BLaER1 (cell line): ENCODE measurements at regions not wholly inside any gene's neighbourhood (a gene's known extent, or its start where the extent isn't known, plus 50 kb on each side); places are given as distances from the start of the nearest gene placed in this dataset.

Experiments
- H3K27ac ChIP-seq: shearing (Covaris generic); formaldehyde crosslinking; 2 replicates; pipeline ENCODE4 v1.8.1; 2022
- H3K27me3 ChIP-seq: shearing (Covaris generic); formaldehyde crosslinking; 2 replicates; pipeline ENCODE4 v1.8.1; 2022
- H3K36me3 ChIP-seq: shearing (Covaris generic); formaldehyde crosslinking; 2 replicates; pipeline ENCODE4 v1.8.1; 2022
- H3K4me1 ChIP-seq: shearing (Covaris generic); formaldehyde crosslinking; 2 replicates; pipeline ENCODE4 v1.8.1; 2022
- H3K4me2 ChIP-seq: shearing (Covaris generic); formaldehyde crosslinking; 2 replicates; pipeline ENCODE4 v1.8.1; 2022
- H3K4me3 ChIP-seq: shearing (Covaris generic); formaldehyde crosslinking; 2 replicates; pipeline ENCODE4 v1.8.1; 2022
- H3K9ac ChIP-seq: shearing (Covaris generic); formaldehyde crosslinking; 2 replicates; pipeline ENCODE4 v1.8.1; 2022
- H3K9me3 ChIP-seq: shearing (Covaris generic); formaldehyde crosslinking; 2 replicates; pipeline ENCODE4 v1.8.1; 2022
- H4K20me1 ChIP-seq: shearing (Covaris generic); formaldehyde crosslinking; 2 replicates; pipeline ENCODE4 v1.8.1; 2022
- Cebpa-rat ChIP-seq: shearing (Covaris generic); IDR thresholded peaks from 2 replicates; pipeline ENCODE4 v1.8.1; 2022

DNA sequence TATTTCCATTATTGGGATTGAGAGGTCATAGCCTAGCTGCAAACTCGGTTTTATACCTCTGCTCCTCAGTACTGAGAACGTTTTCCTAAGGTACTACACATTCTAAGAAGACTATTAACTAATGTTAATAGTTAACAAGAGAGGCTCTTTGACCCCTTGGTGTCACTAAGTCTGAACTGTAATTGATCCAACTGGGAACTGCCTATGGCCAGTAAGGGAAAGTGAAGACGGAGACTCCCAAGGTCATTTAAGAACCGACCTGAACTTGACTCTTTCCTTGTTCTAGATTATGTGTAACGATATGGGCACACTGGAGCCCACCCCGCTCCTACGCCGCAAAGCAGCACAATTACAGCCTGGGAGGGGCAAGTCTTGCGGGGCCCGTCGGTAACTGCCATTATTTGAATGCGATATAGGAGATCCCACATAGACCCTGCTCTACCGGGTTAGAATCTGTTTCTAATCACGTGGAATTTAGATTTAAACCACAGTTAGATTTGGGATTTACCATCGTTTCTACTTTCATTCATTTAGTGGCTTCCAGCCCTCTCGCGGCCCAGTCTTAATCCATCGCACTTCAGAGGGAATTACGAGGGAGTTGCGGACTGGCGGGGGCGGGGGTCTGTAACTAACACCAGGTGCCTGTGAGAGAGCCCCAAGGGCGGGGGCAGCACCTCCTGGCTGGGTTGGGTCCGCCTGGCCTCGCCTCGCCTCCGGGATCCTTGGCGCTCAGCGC, 84.1 kb upstream of the EPB41L3 start:
- TF ChIP-seq Cebpa-rat, result no peak
- H3K36me3 ChIP-seq, result no peaks in the 10 kb centered on the region
- no peaks in the 10 kb centered on the region for H4K20me1 ChIP-seq
- H3K27ac ChIP-seq, result no peak overlapping the region
- H3K4me3 ChIP-seq, result no peak overlapping the region
- peaks cover 30% of the 10 kb centered on the region for H3K9me3 ChIP-seq
- no peaks in the 10 kb centered on the region for H3K4me1 ChIP-seq
- H3K27me3 ChIP-seq, result no peaks in the 10 kb centered on the region
- no peak overlapping the region for H3K9ac ChIP-seq
- no peak overlapping the region for H3K4me2 ChIP-seq

DNA sequence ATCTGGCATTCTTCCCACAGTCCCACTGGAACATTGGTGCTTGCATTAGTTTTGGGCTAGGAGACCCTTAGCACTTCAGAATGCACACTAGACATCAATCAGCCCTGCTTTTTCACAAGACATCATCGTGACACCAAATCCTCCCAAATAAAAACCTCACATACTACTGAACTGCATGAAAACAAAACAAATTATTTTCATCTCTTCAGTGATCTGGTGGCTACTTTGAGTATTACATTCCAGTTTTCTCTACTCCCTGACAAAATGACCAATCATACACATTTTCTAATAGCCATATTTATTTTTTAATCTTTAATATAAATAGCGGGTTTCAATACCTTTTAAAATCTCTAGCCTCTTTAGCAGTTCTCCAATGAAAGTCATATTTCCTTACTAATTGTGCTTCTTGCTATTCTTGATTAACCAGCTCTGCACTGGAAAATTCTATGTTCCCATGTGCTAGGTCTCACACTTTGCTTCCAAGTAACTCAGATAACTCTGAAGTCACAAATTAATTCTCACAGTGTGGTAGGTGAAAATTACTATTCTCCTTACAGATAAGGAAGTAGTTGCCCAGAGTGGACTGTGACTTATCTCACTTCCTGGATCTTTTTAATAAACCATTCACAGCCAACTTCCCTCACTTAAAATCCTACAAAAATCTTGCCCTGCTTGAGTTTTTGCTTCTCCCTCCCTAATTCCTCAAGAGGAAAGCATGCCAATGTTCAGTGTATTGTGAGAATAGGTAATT, 82.5 kb upstream of the EPB41L3 start:
- Histone ChIP-seq H3K27ac (no peak overlapping the region), H3K9ac (no peak overlapping the region), H3K27me3 (no peaks in the 10 kb centered on the region), H3K4me1 (no peaks in the 10 kb centered on the region), H3K4me3 (no peak overlapping the region), H4K20me1 (no peaks in the 10 kb centered on the region), H3K4me2 (no peak overlapping the region), H3K36me3 (no peaks in the 10 kb centered on the region), H3K9me3 (peaks cover 30% of the 10 kb centered on the region)
- no peak for TF ChIP-seq Cebpa-rat

DNA sequence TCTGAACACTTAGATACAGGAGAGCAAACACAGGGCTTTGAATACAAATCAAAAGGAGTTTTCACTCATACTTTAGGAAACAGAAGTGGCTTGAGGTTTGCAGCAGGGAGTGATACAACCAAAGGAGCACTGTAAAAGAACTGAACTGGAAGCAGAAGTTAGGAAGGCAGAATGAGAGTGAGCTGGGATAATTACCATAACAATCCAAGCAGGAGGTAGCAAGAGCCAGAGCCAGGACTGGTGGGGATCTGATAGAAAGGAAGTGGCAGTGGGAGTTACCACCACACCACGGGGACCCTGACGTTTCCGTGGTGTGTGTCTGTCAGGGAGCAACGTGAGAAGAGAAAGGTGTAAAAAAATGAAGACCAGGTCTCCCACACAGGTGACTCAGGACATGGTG, 81.3 kb upstream of the EPB41L3 start:
- Histone ChIP-seq H3K4me2 (no peak overlapping the region), H3K27me3 (no peaks in the 10 kb centered on the region), H3K9me3 (peaks cover 23% of the 10 kb centered on the region), H3K4me3 (no peak overlapping the region), H4K20me1 (no peaks in the 10 kb centered on the region), H3K4me1 (no peaks in the 10 kb centered on the region), H3K27ac (no peak overlapping the region), H3K9ac (no peak overlapping the region), H3K36me3 (no peaks in the 10 kb centered on the region)
- no peak for TF ChIP-seq Cebpa-rat

DNA sequence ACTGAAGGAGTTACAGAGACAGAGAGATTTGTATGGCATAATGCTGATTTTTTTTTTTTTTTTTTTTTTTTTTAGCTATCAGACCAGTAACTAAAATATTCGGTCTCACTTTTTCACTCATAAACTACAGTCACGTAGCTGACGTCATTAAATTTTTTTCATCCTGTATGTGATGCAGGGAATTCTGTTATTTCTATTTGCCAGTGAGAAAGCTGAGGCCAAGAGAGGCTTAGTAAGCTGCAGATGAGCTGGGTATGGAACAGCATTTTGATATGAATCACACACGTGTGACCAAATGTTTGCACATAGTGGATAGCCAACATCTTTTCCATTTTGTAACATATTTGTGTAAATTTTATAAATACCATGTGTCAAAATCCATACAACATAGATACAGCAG, 79.1 kb upstream of the EPB41L3 start:
- no peaks in the 10 kb centered on the region for H4K20me1 ChIP-seq
- no peak overlapping the region for H3K4me2 ChIP-seq
- peaks cover 1% of the 10 kb centered on the region for H3K9me3 ChIP-seq
- no peak for TF ChIP-seq Cebpa-rat
- no peaks in the 10 kb centered on the region for H3K27me3 ChIP-seq
- H3K27ac ChIP-seq, result no peak overlapping the region
- no peaks in the 10 kb centered on the region for H3K36me3 ChIP-seq
- H3K9ac ChIP-seq, result no peak overlapping the region
- H3K4me3 ChIP-seq, result no peak overlapping the region
- H3K4me1 ChIP-seq, result no peaks in the 10 kb centered on the region

DNA sequence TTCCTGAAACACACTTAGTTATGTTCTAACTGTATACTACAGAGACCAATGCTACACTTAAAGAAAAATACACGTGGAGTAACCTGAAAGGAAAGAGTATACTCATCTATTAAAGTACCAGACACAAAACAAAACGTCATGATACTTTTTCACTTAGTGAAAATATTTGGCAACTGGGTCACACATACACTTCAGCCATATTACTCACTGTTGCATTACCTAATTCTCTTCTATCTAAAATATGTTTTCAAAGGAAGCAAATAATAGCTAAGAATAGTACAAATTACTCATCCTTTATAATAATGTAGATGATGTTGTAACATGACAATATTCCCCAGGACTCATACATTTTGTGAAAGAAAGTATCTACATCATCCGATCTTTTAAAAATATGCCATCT, 76.5 kb upstream of the EPB41L3 start:
- H3K9ac ChIP-seq, result no peak overlapping the region
- no peaks in the 10 kb centered on the region for H4K20me1 ChIP-seq
- H3K4me3 ChIP-seq, result no peak overlapping the region
- H3K27ac ChIP-seq, result no peak overlapping the region
- no peaks in the 10 kb centered on the region for H3K4me1 ChIP-seq
- no peak overlapping the region for H3K4me2 ChIP-seq
- H3K9me3 ChIP-seq, result no peaks in the 10 kb centered on the region
- H3K36me3 ChIP-seq, result no peaks in the 10 kb centered on the region
- TF ChIP-seq Cebpa-rat, result no peak
- H3K27me3 ChIP-seq, result no peaks in the 10 kb centered on the region

DNA sequence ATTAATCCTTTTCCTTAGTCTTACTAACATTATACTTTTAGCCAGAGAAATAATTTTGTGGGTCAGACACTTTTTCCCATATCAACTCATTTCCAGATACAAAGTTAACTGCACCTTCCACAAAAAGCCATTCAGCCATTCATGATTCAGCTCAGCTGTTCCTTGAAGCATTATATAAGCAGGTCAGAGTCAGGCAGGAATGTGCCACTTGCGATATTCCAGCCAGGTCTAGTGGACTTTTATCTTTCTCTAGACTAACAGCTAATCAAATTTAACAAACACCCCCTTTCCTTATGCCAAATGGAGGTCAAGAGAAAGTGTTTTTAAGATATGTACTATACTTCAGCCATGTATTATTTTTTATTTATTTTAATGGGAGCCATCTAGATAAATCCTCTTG, 75.6 kb upstream of the EPB41L3 start:
- TF ChIP-seq Cebpa-rat, result no peak
- no peaks in the 10 kb centered on the region for H3K9me3 ChIP-seq
- no peak overlapping the region for H3K9ac ChIP-seq
- no peak overlapping the region for H3K27ac ChIP-seq
- no peak overlapping the region for H3K4me3 ChIP-seq
- no peak overlapping the region for H3K4me2 ChIP-seq
- H4K20me1 ChIP-seq, result no peaks in the 10 kb centered on the region
- no peaks in the 10 kb centered on the region for H3K27me3 ChIP-seq
- H3K36me3 ChIP-seq, result no peaks in the 10 kb centered on the region
- H3K4me1 ChIP-seq, result no peaks in the 10 kb centered on the region

DNA sequence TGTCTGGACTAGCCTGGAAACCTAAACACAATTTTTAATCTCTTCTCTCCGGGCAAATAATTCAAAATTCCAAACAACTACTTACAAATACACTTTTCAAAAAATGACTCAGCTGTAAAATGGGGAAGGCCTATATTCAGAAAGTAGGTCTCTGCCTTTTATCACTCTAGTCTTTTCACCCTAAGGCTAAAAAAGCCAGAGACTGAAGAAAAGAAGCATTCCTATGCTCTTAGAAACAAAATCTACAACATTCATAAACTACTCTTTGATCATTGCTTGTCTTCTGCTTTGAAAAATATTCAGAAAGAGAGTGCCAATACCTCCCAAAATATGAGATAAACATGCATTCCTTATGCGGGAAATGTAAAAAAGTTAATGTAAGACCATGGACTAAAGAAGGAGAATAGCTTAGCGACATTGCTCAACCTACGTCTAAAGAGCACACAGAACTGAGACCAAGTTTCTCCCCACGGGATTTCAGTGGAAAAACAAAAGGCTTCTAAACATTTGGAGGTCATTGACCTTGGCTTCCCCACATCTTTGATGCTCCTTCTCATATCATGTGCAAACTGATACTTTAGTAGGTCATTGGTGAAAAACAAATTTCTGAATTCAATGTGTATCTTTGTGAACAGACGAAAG, 74.4 kb upstream of the EPB41L3 start:
- no peak for TF ChIP-seq Cebpa-rat
- H3K36me3 ChIP-seq, result no peaks in the 10 kb centered on the region
- no peaks in the 10 kb centered on the region for H4K20me1 ChIP-seq
- H3K4me1 ChIP-seq, result no peaks in the 10 kb centered on the region
- no peak overlapping the region for H3K4me3 ChIP-seq
- H3K27me3 ChIP-seq, result no peaks in the 10 kb centered on the region
- H3K27ac ChIP-seq, result no peak overlapping the region
- H3K9me3 ChIP-seq, result no peaks in the 10 kb centered on the region
- H3K9ac ChIP-seq, result no peak overlapping the region
- H3K4me2 ChIP-seq, result no peak overlapping the region

DNA sequence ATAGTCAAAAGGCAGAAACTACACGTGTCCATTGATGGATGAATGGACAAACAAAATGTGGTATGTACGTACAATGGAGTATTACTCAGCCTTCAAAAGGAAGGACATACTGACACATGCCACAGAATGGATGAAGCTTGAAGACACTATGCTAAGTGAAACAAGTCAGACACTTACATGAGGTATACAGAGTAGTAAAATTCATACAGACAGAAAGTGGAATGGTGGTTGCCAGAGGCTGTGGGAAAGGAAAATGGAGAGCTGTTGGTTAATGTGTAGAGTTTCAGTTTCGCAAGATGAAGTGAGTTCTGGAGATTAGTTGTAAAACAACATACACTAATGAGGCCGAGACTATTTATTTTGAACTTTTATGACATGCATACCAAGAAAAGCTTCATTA, 67.4 kb upstream of the EPB41L3 start:
- Histone ChIP-seq H3K4me1 (peaks cover 7% of the 10 kb centered on the region; the same call in 1 of the 2 replicates), H4K20me1 (no peaks in the 10 kb centered on the region), H3K4me2 (no peak overlapping the region), H3K27ac (no peak overlapping the region), H3K9me3 (no peaks in the 10 kb centered on the region), H3K4me3 (no peak overlapping the region), H3K9ac (no peak overlapping the region), H3K36me3 (no peaks in the 10 kb centered on the region), H3K27me3 (no peaks in the 10 kb centered on the region)
- TF ChIP-seq Cebpa-rat, result no peak

DNA sequence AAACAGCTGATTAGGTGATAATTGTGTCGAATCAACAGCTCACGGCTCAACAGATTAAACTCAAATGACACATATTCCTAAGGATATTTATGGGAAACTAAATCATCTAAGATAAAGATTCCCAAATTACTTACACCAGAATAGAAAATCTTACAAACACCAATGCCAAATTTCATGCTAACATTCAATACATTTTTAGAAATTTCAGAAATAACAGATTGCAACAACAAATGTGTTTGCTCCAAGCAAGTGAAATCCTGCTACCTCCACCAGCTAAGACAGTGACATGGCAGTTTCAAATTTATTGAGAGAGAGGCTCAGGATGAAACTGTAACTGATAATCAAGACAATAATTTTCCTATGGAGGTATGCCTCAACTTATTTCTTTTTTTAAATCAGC, 65.0 kb upstream of the EPB41L3 start:
- no peak overlapping the region for H3K4me2 ChIP-seq
- no peaks in the 10 kb centered on the region for H3K9me3 ChIP-seq
- no peaks in the 10 kb centered on the region for H3K36me3 ChIP-seq
- H3K27ac ChIP-seq, result no peak overlapping the region
- TF ChIP-seq Cebpa-rat, result no peak
- H3K27me3 ChIP-seq, result no peaks in the 10 kb centered on the region
- no peaks in the 10 kb centered on the region for H4K20me1 ChIP-seq
- H3K9ac ChIP-seq, result no peak overlapping the region
- peaks cover 7% of the 10 kb centered on the region; the same call in 1 of the 2 replicates for H3K4me1 ChIP-seq
- no peak overlapping the region for H3K4me3 ChIP-seq

DNA sequence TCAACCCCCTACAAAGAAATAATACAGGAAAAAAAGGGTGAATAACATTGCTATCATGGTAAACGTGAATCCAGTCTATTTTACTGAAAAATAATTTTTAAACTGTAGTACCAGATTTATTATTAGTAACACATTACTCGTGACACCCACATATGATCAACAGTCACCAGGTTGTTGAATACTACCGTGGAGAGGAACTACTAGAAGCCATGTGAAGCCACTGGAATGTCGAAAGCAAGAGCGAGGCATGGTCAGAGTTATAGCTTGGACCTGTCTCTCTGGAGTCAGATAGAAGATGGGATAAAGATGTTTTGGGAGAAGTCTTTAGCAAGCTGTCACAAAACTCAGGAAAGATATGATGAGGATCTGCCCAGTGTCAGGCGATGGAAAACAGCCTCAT, 63.2 kb upstream of the EPB41L3 start:
- no peaks in the 10 kb centered on the region for H3K9me3 ChIP-seq
- H3K4me3 ChIP-seq, result no peak overlapping the region
- no peaks in the 10 kb centered on the region for H3K36me3 ChIP-seq
- H3K4me2 ChIP-seq, result no peak overlapping the region
- no peak overlapping the region for H3K27ac ChIP-seq
- TF ChIP-seq Cebpa-rat, result no peak
- no peaks in the 10 kb centered on the region for H4K20me1 ChIP-seq
- H3K9ac ChIP-seq, result no peak overlapping the region
- H3K4me1 ChIP-seq, result peaks cover 7% of the 10 kb centered on the region; the same call in 1 of the 2 replicates
- no peaks in the 10 kb centered on the region for H3K27me3 ChIP-seq
